SJCRH30 (cell line): ENCODE measurements at regions not wholly inside any gene's neighbourhood (a gene's known extent, or its start where the extent isn't known, plus 50 kb on each side); places are given as distances from the start of the nearest gene placed in this dataset.
A peak's percentile ranks its signal among the peaks of the same experiment; 100 is the strongest.

ENCODE experiments used
- DNase-seq, 2 experiments: peaks; one replicate each; pipeline ENCODE4 v3.0.0-alpha.2; 2015 to 2020
- H3K27ac ChIP-seq: fragments of 250-450 bp; sonication (Bioruptor Pico); 2 replicates; pipeline ENCODE4 v1.5.1; 2020; ENCODE audit warnings: mild to moderate bottlenecking, moderate library complexity
- H3K27me3 ChIP-seq: fragments of 250-450 bp; sonication (Bioruptor Pico); 2 replicates; pipeline ENCODE4 v1.5.1; 2020; ENCODE audit warnings: mild to moderate bottlenecking, moderate library complexity
- H3K36me3 ChIP-seq: fragments of 250-450 bp; sonication (Bioruptor Pico); 2 replicates; pipeline ENCODE4 v1.5.1; 2020; ENCODE audit warnings: mild to moderate bottlenecking, moderate library complexity
- H3K4me1 ChIP-seq: fragments of 250-450 bp; sonication (Bioruptor Pico); 2 replicates; pipeline ENCODE4 v1.5.1; 2020; ENCODE audit warnings: mild to moderate bottlenecking, moderate library complexity
- H3K4me3 ChIP-seq: fragments of 250-450 bp; sonication (Bioruptor Pico); 2 replicates; pipeline ENCODE4 v1.5.1; 2020; ENCODE audit warnings: mild to moderate bottlenecking, moderate library complexity
- H3K9me3 ChIP-seq: fragments of 250-450 bp; sonication (Bioruptor Pico); replicated peaks from 2 replicates; pipeline ENCODE4 v1.5.1; 2020; ENCODE audit warnings: mild to moderate bottlenecking, moderate library complexity

- Histone ChIP-seq H3K4me3 (no peak overlapping the region), H3K36me3 (no peaks in the 10 kb centered on the region), H3K27ac (no peak overlapping the region), H3K4me1 (peaks cover 10% of the 10 kb centered on the region), H3K9me3 (peaks cover 3% of the 10 kb centered on the region; the same call in 1 of the 2 replicates), H3K27me3 (no peaks in the 10 kb centered on the region)
- DNase-seq, result no peak
Measured at GRCh38 chr3:64878362-64878761, 190.6 kb upstream of the ADAMTS9 start.

GRCh38 chr3:64873400-64873799 lies 185.6 kb upstream of the ADAMTS9 start:
- no peak for DNase-seq
- Histone ChIP-seq H3K4me3 (no peak overlapping the region), H3K36me3 (no peaks in the 10 kb centered on the region), H3K27me3 (no peaks in the 10 kb centered on the region), H3K4me1 (peaks cover 23% of the 10 kb centered on the region), H3K9me3 (no peaks in the 10 kb centered on the region), H3K27ac (no peak overlapping the region)

GRCh38 chr3:64872345-64872744 lies 184.5 kb upstream of the ADAMTS9 start:
- Histone ChIP-seq H3K4me1 (peaks cover 20% of the 10 kb centered on the region), H3K36me3 (no peaks in the 10 kb centered on the region), H3K4me3 (no peak overlapping the region), H3K27me3 (no peaks in the 10 kb centered on the region), H3K27ac (peak overlapping the region; percentile 60), H3K9me3 (no peaks in the 10 kb centered on the region)
- peak; percentile 14 to 48 for DNase-seq

GRCh38 chr3:64871834-64872249 lies 184.0 kb upstream of the ADAMTS9 start:
- Histone ChIP-seq H3K4me1 (peaks cover 20% of the 10 kb centered on the region), H3K27ac (peak overlapping the region; percentile 60), H3K4me3 (no peak overlapping the region), H3K27me3 (no peaks in the 10 kb centered on the region), H3K36me3 (no peaks in the 10 kb centered on the region), H3K9me3 (no peaks in the 10 kb centered on the region)
- peak; percentile 14 to 69 for DNase-seq

DNA sequence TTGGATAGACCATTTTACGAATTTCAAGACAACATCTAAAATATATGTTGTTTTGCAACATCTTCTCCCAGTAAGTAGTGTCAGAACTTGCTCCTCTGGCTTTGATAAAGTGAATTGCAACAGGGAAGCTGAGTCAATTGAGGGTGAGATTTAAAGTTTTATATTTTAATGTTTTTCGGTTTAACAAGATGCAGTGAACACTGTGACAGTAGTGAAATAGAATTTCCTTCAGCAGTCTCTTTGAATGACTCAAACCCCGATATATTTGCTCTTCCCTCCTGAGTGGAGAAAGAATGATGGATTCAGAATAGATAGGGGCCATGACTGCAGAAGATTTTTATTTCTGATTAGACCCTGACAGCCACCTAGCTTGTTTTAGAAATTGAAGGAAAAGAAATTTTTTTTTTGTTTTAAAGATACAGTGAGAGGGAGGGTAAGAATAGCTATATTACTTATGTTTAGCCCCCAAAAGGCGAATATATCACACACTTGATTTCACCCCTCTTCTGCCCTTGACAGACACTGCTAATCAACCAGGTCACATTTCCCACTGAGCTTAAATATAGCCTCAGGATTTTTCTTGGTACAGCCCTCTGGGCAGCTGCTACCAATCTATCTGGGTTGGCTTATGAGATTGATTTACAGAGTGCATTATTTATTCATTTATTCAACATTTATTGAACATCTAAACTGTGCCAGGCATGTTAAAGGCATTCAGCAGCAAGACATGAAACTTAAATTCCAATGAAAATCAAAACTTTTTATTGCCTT lies 183.3 kb upstream of the ADAMTS9 start:
- no peaks in the 10 kb centered on the region for H3K9me3 ChIP-seq
- H3K4me1 ChIP-seq, result peaks cover 20% of the 10 kb centered on the region
- no peak overlapping the region for H3K4me3 ChIP-seq
- no peaks in the 10 kb centered on the region for H3K36me3 ChIP-seq
- H3K27ac ChIP-seq, result peak overlapping the region; percentile 60
- peak in 1 of 2 experiments; percentile 46 for DNase-seq
- H3K27me3 ChIP-seq, result no peaks in the 10 kb centered on the region

DNA sequence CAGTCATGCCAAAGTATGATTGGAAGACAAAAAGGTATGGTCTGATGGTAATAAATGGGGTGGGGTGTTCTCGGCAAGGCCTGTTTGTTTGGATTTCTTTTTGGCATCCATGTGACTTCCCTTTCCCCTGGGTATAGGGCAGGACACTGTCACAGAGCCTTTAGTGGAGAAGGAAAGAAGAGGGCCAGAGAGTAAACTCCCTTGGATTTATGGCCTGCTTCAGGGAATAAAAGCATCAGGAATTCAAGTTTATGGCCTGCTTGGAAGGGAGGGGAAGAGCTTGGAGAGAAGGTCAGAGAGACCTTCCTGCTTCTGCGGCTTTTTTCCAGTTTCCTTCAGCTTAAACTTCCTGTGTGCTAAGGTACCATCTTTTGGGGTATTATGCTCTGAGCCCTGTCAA lies 179.4 kb upstream of the ADAMTS9 start:
- Histone ChIP-seq H3K27me3 (no peaks in the 10 kb centered on the region), H3K4me3 (no peak overlapping the region), H3K9me3 (no peaks in the 10 kb centered on the region)

DNA sequence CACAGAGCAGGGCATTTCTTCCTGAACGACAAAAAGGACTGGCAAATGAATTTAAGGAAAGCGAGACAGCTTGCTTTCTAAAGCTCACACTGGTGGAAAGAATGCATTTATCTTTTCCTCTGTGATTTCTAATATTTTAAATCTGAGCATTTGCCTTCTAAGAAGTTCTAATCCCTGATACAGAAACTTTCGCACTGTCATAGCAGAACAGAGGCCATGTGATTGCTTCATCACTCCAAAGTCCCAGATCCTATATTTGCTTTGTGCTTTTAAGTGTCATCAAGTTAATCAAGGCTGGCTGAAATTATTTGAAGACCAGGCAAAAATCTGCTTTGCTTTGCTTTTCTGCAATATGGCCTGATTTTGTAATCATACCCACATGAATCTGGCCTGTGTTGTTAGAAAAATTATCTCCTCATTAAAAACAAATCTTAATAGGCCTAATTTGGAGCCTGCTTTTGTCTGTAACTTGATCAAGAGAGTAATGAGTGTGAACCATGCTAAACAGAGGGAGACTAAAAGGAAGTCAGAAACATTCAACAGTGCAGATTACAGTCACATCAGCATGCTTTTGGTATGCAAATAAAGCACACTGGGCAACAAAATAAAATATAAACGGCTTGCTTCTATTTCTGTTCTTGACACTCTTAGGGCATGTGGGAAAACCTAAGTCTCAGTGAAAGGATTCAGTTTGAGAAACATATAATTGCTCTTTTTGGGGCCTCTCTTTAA lies 178.2 kb upstream of the ADAMTS9 start:
- Histone ChIP-seq H3K4me3 (no peak overlapping the region), H3K27ac (no peak overlapping the region), H3K36me3 (no peaks in the 10 kb centered on the region), H3K4me1 (peaks cover 17% of the 10 kb centered on the region), H3K9me3 (no peaks in the 10 kb centered on the region), H3K27me3 (no peaks in the 10 kb centered on the region)
- DNase-seq, result no peak

More for the DNA sequence above, 179.4 kb upstream of the ADAMTS9 start:
- DNase-seq, result no peak
- no peak overlapping the region for H3K27ac ChIP-seq
- H3K4me1 ChIP-seq, result peaks cover 27% of the 10 kb centered on the region
- no peaks in the 10 kb centered on the region for H3K36me3 ChIP-seq

DNA sequence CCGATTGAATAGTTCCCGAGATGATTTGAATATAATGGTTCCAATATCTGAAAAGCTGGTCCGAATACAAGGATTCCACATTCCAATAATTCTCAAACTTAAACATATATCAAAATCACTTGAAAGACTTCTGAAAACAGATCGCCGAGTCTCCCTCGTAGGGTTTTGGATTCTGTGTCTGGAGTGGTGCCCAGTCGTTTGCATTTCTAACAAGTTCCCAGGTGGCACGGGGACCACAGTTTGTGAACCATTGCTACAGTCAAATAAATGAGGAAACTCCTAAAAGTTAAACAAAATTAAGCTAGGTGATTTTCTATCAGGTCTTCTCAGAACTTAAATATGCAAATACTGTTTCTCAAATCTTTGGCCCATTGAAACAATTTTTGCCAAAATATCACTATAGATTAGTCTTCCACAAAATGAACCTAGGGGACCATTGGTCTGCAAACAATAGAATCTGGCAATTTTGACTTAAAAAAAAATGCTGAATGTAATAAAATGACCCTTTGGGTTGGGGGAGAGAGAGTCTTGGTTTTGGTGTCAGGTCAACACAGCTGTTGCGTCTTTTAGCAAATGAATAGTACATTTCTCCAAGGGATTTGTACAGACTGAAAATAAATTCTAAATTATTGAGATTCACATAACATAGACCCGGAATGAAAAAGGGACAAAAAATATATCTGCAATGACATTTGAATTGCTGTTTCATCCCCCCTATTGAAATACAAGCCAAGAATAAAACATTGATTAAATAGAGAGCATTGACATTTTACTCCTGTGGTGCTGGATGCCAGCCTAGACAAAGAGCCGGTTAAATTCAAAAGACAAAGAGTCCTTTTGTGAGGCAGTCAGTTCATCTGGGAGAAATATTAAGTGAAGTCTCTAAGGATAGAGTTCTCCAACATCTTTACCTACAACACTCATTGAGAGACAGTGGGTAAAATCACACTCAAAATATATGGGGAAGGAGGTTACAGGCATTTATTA lies 175.7 kb upstream of the ADAMTS9 start:
- no peaks in the 10 kb centered on the region for H3K27me3 ChIP-seq
- no peak overlapping the region for H3K4me3 ChIP-seq
- H3K4me1 ChIP-seq, result peaks cover 40% of the 10 kb centered on the region
- peak in 1 of 2 experiments; percentile 61 for DNase-seq
- H3K27ac ChIP-seq, result peak overlapping the region; percentile 83
- H3K9me3 ChIP-seq, result no peaks in the 10 kb centered on the region
- no peaks in the 10 kb centered on the region for H3K36me3 ChIP-seq

- no peaks in the 10 kb centered on the region for H3K36me3 ChIP-seq
- no peak overlapping the region for H3K27ac ChIP-seq
- no peaks in the 10 kb centered on the region for H3K27me3 ChIP-seq
- H3K9me3 ChIP-seq, result no peaks in the 10 kb centered on the region
- peaks cover 40% of the 10 kb centered on the region for H3K4me1 ChIP-seq
- H3K4me3 ChIP-seq, result no peak overlapping the region
- no peak for DNase-seq
Measured at GRCh38 chr3:64861684-64862083, 173.9 kb upstream of the ADAMTS9 start.

- no peak for DNase-seq
- H3K9me3 ChIP-seq, result no peaks in the 10 kb centered on the region
- no peaks in the 10 kb centered on the region for H3K36me3 ChIP-seq
- H3K27ac ChIP-seq, result peak overlapping the region; percentile 87
- peaks cover 40% of the 10 kb centered on the region for H3K4me1 ChIP-seq
- H3K4me3 ChIP-seq, result no peak overlapping the region
- H3K27me3 ChIP-seq, result no peaks in the 10 kb centered on the region
Measured at GRCh38 chr3:64860536-64860870, 172.7 kb upstream of the ADAMTS9 start.

GRCh38 chr3:64859625-64860535 lies 172.1 kb upstream of the ADAMTS9 start:
- Histone ChIP-seq H3K27me3 (no peaks in the 10 kb centered on the region), H3K27ac (peak overlapping the region; percentile 87), H3K9me3 (no peaks in the 10 kb centered on the region), H3K4me3 (no peak overlapping the region), H3K36me3 (no peaks in the 10 kb centered on the region), H3K4me1 (peaks cover 40% of the 10 kb centered on the region)
- DNase-seq, result peak; percentile 24 to 66

- Histone ChIP-seq H3K4me1 (peaks cover 27% of the 10 kb centered on the region), H3K4me3 (no peak overlapping the region), H3K36me3 (no peaks in the 10 kb centered on the region), H3K27ac (no peak overlapping the region), H3K9me3 (no peaks in the 10 kb centered on the region), H3K27me3 (no peaks in the 10 kb centered on the region)
- DNase-seq, result no peak
Measured at GRCh38 chr3:64856977-64857516, 169.2 kb upstream of the ADAMTS9 start.

DNA sequence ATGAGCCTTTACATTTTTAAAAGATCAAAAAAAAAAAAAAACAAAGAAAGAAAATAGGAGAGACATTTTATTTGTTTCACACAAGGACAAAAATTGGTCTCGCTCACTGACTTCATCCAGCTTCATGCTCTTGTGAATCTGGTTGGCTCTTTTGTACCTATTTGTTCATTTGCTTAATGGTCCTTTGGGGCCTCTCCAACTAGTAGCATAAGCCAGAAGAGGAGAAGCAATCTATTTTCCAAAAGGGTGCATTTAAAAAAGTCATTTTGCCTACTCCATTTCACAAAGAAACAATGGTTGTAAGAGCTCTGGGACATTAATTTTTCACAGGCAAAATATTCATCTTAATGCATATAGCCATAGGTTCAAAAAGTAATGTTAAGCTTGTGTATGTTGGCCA lies 168.3 kb upstream of the ADAMTS9 start:
- H3K9me3 ChIP-seq, result no peaks in the 10 kb centered on the region
- H3K4me3 ChIP-seq, result no peak overlapping the region
- H3K4me1 ChIP-seq, result peaks cover 25% of the 10 kb centered on the region
- no peaks in the 10 kb centered on the region for H3K27me3 ChIP-seq
- H3K36me3 ChIP-seq, result no peaks in the 10 kb centered on the region
- no peak for DNase-seq
- H3K27ac ChIP-seq, result no peak overlapping the region

GRCh38 chr3:64853456-64853855 lies 165.7 kb upstream of the ADAMTS9 start:
- DNase-seq, result no peak
- H3K4me3 ChIP-seq, result no peak overlapping the region
- no peak overlapping the region for H3K27ac ChIP-seq
- H3K27me3 ChIP-seq, result no peaks in the 10 kb centered on the region
- H3K36me3 ChIP-seq, result no peaks in the 10 kb centered on the region
- H3K9me3 ChIP-seq, result no peaks in the 10 kb centered on the region
- peaks cover 3% of the 10 kb centered on the region for H3K4me1 ChIP-seq
